Gastrocnemius medialis (tissue), 4 donors: ENCODE measurements at regions not wholly inside any gene's neighbourhood (a gene's known extent, or its start where the extent isn't known, plus 50 kb on each side); places are given as distances from the start of the nearest gene placed in this dataset.
"Not testable (repeated sequence)": the region's sequence is repeated elsewhere in the genome, so short reads cannot be mapped to it uniquely, and the experiment has no call there.

ENCODE experiments used
- POLR2A ChIP-seq, 2 donors: fragments of 450-650 bp; IDR thresholded peaks; one replicate each; pipeline ENCODE4 v1.6.1; 2017; ENCODE audit warnings: antibody characterized with exemption in 2 of 2, mild to moderate bottlenecking in 2 of 2, moderate library complexity in 2 of 2
- TF ChIP-seq, protein P1 (sequence below), 5 experiments: fragments of 450-650 bp in 3 of 5; fragments of 200-600 bp in 2 of 5; sonication (generic) in 2 of 5; IDR thresholded peaks in 4 of 5; conservative IDR thresholded peaks in 1 of 5; 1 replicate in 4 of 5; 2 replicates in 1 of 5; pipeline ENCODE4 v1.5.1; 2016 to 2019; ENCODE audit warnings: antibody characterized with exemption in 5 of 5, mild to moderate bottlenecking in 3 of 5, moderate library complexity in 3 of 5

DNA sequence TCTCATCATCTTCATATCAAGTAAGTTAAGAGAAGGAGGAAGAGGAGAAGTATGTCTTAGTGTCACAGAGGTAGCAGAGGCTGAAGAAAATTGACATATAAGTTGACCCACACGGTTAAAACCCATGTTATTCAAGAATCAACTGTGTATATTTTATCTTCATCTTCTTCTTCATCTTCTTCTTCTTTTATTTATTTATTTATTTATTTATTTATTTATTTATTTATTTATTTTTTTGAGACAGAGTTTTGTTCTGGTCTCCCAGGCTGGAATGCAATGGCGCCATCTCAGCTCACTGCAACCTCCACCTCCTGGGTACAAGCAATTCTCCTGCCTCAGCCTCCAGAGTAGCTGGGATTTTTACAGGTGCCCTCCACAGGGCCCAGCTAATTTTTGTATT is 1242.3 kb upstream of the RAG2 start:
- TF ChIP-seq, protein P1, sequence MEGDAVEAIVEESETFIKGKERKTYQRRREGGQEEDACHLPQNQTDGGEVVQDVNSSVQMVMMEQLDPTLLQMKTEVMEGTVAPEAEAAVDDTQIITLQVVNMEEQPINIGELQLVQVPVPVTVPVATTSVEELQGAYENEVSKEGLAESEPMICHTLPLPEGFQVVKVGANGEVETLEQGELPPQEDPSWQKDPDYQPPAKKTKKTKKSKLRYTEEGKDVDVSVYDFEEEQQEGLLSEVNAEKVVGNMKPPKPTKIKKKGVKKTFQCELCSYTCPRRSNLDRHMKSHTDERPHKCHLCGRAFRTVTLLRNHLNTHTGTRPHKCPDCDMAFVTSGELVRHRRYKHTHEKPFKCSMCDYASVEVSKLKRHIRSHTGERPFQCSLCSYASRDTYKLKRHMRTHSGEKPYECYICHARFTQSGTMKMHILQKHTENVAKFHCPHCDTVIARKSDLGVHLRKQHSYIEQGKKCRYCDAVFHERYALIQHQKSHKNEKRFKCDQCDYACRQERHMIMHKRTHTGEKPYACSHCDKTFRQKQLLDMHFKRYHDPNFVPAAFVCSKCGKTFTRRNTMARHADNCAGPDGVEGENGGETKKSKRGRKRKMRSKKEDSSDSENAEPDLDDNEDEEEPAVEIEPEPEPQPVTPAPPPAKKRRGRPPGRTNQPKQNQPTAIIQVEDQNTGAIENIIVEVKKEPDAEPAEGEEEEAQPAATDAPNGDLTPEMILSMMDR (IDR thresholded peaks at IDR 0.05 in 4 of 5, conservative IDR thresholded peaks at IDR 0.05 in 1 of 5), result not testable (repeated sequence)
- not testable (repeated sequence) for TF ChIP-seq POLR2A (IDR thresholded peaks at IDR 0.05)
